ENCODE measurements at regions not wholly inside any gene's neighbourhood (a gene's known extent, or its start where the extent isn't known, plus 50 kb on each side); places are given as distances from the start of the nearest gene placed in this dataset.

GRCh38 chr16:7116734-7117133 lies 215.9 kb upstream of the RBFOX1 start:
- TF ChIP-seq, protein P1, sequence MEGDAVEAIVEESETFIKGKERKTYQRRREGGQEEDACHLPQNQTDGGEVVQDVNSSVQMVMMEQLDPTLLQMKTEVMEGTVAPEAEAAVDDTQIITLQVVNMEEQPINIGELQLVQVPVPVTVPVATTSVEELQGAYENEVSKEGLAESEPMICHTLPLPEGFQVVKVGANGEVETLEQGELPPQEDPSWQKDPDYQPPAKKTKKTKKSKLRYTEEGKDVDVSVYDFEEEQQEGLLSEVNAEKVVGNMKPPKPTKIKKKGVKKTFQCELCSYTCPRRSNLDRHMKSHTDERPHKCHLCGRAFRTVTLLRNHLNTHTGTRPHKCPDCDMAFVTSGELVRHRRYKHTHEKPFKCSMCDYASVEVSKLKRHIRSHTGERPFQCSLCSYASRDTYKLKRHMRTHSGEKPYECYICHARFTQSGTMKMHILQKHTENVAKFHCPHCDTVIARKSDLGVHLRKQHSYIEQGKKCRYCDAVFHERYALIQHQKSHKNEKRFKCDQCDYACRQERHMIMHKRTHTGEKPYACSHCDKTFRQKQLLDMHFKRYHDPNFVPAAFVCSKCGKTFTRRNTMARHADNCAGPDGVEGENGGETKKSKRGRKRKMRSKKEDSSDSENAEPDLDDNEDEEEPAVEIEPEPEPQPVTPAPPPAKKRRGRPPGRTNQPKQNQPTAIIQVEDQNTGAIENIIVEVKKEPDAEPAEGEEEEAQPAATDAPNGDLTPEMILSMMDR (conservative IDR thresholded peaks at IDR 0.05; ENCODE audit: low read depth, low read length), result no peak
- TF ChIP-seq EZH2 (IDR thresholded peaks at IDR 0.05; ENCODE audit: low read length, unreplicated experiment) (no peak), EZH2phosphoT487 (IDR thresholded peaks at IDR 0.05; ENCODE audit: borderline replicate concordance, low read length) (no peak)
